Smooth muscle cell (in vitro differentiated cells): ENCODE measurements at regions not wholly inside any gene's neighbourhood (a gene's known extent, or its start where the extent isn't known, plus 50 kb on each side); places are given as distances from the start of the nearest gene placed in this dataset.
A peak's percentile ranks its signal among the peaks of the same experiment; 100 is the strongest.
"Not testable (repeated sequence)": the region's sequence is repeated elsewhere in the genome, so short reads cannot be mapped to it uniquely, and the experiment has no call there.

Experiments used
- DNase-seq: peaks from one replicate; lab custom pipeline; 2025; ENCODE audit not compliant: unreplicated experiment; lab: John Stamatoyannopoulos, UW
- H2AFZ ChIP-seq: fragments of 200-600 bp; sonication (generic); 2 replicates; pipeline ENCODE4 v1.6.0; 2016; ENCODE audit warnings: antibody characterized with exemption, low read depth, mild to moderate bottlenecking
- H3F3A ChIP-seq: fragments of 200-600 bp; sonication (generic); 2 replicates; pipeline ENCODE4 v1.6.0; 2017; ENCODE audit warnings: antibody characterized with exemption, low read depth
- H3K27ac ChIP-seq: fragments of 200-600 bp; sonication (generic); 2 replicates; pipeline ENCODE4 v1.5.1; 2016; ENCODE audit warnings: low read depth, mild to moderate bottlenecking
- H3K27me3 ChIP-seq: fragments of 200-600 bp; sonication (generic); 2 replicates; pipeline ENCODE4 v1.6.1; 2016; ENCODE audit warnings: low read depth, mild to moderate bottlenecking
- H3K36me3 ChIP-seq: fragments of 200-600 bp; sonication (generic); 2 replicates; pipeline ENCODE4 v1.5.1; 2016; ENCODE audit warnings: low read depth
- H3K4me1 ChIP-seq: fragments of 200-600 bp; sonication (generic); 2 replicates; pipeline ENCODE4 v1.5.1; 2016; ENCODE audit warnings: low read depth
- H3K4me2 ChIP-seq: fragments of 200-600 bp; sonication (generic); 2 replicates; pipeline ENCODE4 v1.6.0; 2016; ENCODE audit warnings: mild to moderate bottlenecking
- H3K4me3 ChIP-seq: fragments of 200-600 bp; sonication (generic); 2 replicates; pipeline ENCODE4 v1.5.1; 2016; ENCODE audit warnings: mild to moderate bottlenecking
- H3K79me2 ChIP-seq: fragments of 200-600 bp; sonication (generic); 2 replicates; pipeline ENCODE4 v1.6.0; 2016; ENCODE audit warnings: low read depth, mild to moderate bottlenecking
- H3K9ac ChIP-seq: fragments of 200-600 bp; sonication (generic); 2 replicates; pipeline ENCODE4 v1.6.0; 2016; ENCODE audit warnings: low read depth
- H3K9me3 ChIP-seq: fragments of 200-600 bp; sonication (generic); replicated peaks from 2 replicates; pipeline ENCODE4 v1.5.1; 2016; ENCODE audit warnings: low read depth
- H4K20me1 ChIP-seq: fragments of 200-600 bp; sonication (generic); 2 replicates; pipeline ENCODE4 v1.6.0; 2016; ENCODE audit warnings: low read depth
- CTCF ChIP-seq: fragments of 200-600 bp; sonication (generic); IDR thresholded peaks from 2 replicates; pipeline ENCODE4 v1.5.1; 2017; ENCODE audit warnings: borderline replicate concordance, mild to moderate bottlenecking, antibody characterized with exemption; ENCODE audit not compliant: insufficient read depth, poor library complexity, severe bottlenecking
- WGBS: methylation state at CpG from one replicate; pipeline ENCODE4 v1.1.7; 2016; ENCODE audit warnings: low lambda C conversion rate; 5-methylcytosine and 5-hydroxymethylcytosine counted together

GRCh38 chr13:21911646-21912298, 240.9 kb downstream of the FGF9 start:
- no peak overlapping the region for H3K4me3 ChIP-seq
- 39% methylated on average over 6 of the region's 6 CpGs for WGBS
- H3K79me2 ChIP-seq: no peaks in the 10 kb centered on the region
- H3K9me3 ChIP-seq: no peaks in the 10 kb centered on the region
- H3K4me1 ChIP-seq: no peaks in the 10 kb centered on the region
- no peak overlapping the region for H3K9ac ChIP-seq
- H4K20me1 ChIP-seq: no peaks in the 10 kb centered on the region
- no peaks in the 10 kb centered on the region for H3F3A ChIP-seq
- no peaks in the 10 kb centered on the region for H3K27me3 ChIP-seq
- H2AFZ ChIP-seq: no peak overlapping the region
- no peak overlapping the region for H3K4me2 ChIP-seq
- no peak for DNase-seq
- no peak for TF ChIP-seq CTCF
- H3K27ac ChIP-seq: no peak overlapping the region
- H3K36me3 ChIP-seq: no peaks in the 10 kb centered on the region

- Histone ChIP-seq H3K79me2 (no peaks in the 10 kb centered on the region), H3K9me3 (no peaks in the 10 kb centered on the region), H3K36me3 (no peaks in the 10 kb centered on the region), H4K20me1 (no peaks in the 10 kb centered on the region), H3F3A (no peaks in the 10 kb centered on the region), H3K9ac (no peak overlapping the region), H2AFZ (no peak overlapping the region), H3K4me2 (no peak overlapping the region), H3K4me1 (no peaks in the 10 kb centered on the region), H3K4me3 (no peak overlapping the region), H3K27ac (no peak overlapping the region), H3K27me3 (no peaks in the 10 kb centered on the region)
- no peak for DNase-seq
- 67% methylated on average over 8 of the region's 8 CpGs for WGBS
- TF ChIP-seq CTCF: peak; percentile 19
Measured at GRCh38 chr13:21913010-21913409, 242.1 kb downstream of the FGF9 start.

GRCh38 chr13:21917086-21918015, 246.5 kb downstream of the FGF9 start:
- no peak overlapping the region for H3K4me3 ChIP-seq
- no peak overlapping the region for H2AFZ ChIP-seq
- no peaks in the 10 kb centered on the region for H4K20me1 ChIP-seq
- H3K27ac ChIP-seq: peak overlapping the region; percentile 21
- no peak overlapping the region for H3K9ac ChIP-seq
- no peaks in the 10 kb centered on the region for H3F3A ChIP-seq
- no peaks in the 10 kb centered on the region for H3K9me3 ChIP-seq
- no peaks in the 10 kb centered on the region for H3K79me2 ChIP-seq
- DNase-seq: no peak
- 72% methylated on average over 10 of the region's 10 CpGs for WGBS
- no peak overlapping the region for H3K4me2 ChIP-seq
- no peaks in the 10 kb centered on the region for H3K4me1 ChIP-seq
- TF ChIP-seq CTCF: no peak
- no peaks in the 10 kb centered on the region for H3K36me3 ChIP-seq
- no peaks in the 10 kb centered on the region for H3K27me3 ChIP-seq

- not testable (repeated sequence) for H3K4me3 ChIP-seq, H3K27me3 ChIP-seq, H3K4me2 ChIP-seq, H3F3A ChIP-seq, H3K9me3 ChIP-seq, H3K79me2 ChIP-seq, H2AFZ ChIP-seq, H4K20me1 ChIP-seq, H3K36me3 ChIP-seq, H3K27ac ChIP-seq, H3K9ac ChIP-seq, H3K4me1 ChIP-seq, DNase-seq
- 95% methylated on average over 26 of the region's 31 CpGs for WGBS
Measured at GRCh38 chr13:21920802-21921201, 249.9 kb downstream of the FGF9 start.
